ENCODE measurements at regions not wholly inside any gene's neighbourhood (a gene's known extent, or its start where the extent isn't known, plus 50 kb on each side); places are given as distances from the start of the nearest gene placed in this dataset.

- no peak for TF ChIP-seq CTCF (IDR thresholded peaks at IDR 0.05; ENCODE audit: low read depth, low read length, missing input control)
- no peak for TF ChIP-seq EGR1 (IDR thresholded peaks at IDR 0.05; ENCODE audit: low read depth in 2 of 2)
- TF ChIP-seq REST (IDR thresholded peaks at IDR 0.05), result no peak
- no peak for TF ChIP-seq ZBTB33 (IDR thresholded peaks at IDR 0.05)
- no peak for TF ChIP-seq JUND (IDR thresholded peaks at IDR 0.05)
- TF ChIP-seq RAD21 (IDR thresholded peaks at IDR 0.05), result no peak
- no peak for TF ChIP-seq ATF3 (IDR thresholded peaks at IDR 0.05)
- no peak for TF ChIP-seq TAF1 (conservative IDR thresholded peaks at IDR 0.05)
Measured at GRCh38 chr12:118503476-118503875, 127.1 kb downstream of the SUDS3 start.
